ENCODE measurements at regions not wholly inside any gene's neighbourhood (a gene's known extent, or its start where the extent isn't known, plus 50 kb on each side); places are given as distances from the start of the nearest gene placed in this dataset.

DNA sequence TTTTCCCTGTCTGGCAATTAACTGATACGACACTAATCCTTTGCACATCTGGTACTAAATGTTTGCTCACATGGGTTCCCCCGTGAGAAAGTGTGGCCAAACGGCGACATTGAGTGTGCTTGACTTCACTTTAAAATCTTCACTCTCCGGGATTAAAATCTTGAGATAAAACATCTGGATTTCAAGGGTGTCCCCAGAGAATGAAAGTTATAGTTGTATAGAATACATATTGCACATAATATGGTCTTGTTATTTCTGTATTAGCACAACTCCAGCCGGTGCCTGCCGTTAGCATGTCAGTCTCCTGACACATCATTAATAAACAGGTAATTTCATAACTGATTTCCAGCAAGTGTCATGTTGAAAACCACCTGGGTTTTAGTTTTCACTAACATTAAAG, 749.0 kb upstream of the SOX9 start:
- Mint-ChIP-seq H3K27ac (ENCODE audit: unreplicated experiment) (no peak overlapping the region), H3K9me3 (ENCODE audit: unreplicated experiment) (no peaks in the 10 kb centered on the region), H3K27me3 (ENCODE audit: unreplicated experiment) (no peaks in the 10 kb centered on the region), H3K4me1 (ENCODE audit: low read depth, unreplicated experiment) (no peaks in the 10 kb centered on the region), H3K4me3 (ENCODE audit: unreplicated experiment) (no peak overlapping the region), H3K36me3 (ENCODE audit: unreplicated experiment) (no peaks in the 10 kb centered on the region)
- DNase-seq: no peak
- TF ChIP-seq, protein P1, sequence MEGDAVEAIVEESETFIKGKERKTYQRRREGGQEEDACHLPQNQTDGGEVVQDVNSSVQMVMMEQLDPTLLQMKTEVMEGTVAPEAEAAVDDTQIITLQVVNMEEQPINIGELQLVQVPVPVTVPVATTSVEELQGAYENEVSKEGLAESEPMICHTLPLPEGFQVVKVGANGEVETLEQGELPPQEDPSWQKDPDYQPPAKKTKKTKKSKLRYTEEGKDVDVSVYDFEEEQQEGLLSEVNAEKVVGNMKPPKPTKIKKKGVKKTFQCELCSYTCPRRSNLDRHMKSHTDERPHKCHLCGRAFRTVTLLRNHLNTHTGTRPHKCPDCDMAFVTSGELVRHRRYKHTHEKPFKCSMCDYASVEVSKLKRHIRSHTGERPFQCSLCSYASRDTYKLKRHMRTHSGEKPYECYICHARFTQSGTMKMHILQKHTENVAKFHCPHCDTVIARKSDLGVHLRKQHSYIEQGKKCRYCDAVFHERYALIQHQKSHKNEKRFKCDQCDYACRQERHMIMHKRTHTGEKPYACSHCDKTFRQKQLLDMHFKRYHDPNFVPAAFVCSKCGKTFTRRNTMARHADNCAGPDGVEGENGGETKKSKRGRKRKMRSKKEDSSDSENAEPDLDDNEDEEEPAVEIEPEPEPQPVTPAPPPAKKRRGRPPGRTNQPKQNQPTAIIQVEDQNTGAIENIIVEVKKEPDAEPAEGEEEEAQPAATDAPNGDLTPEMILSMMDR (IDR thresholded peaks at IDR 0.05; ENCODE audit: partially characterized antibody, unreplicated experiment): no peak

DNA sequence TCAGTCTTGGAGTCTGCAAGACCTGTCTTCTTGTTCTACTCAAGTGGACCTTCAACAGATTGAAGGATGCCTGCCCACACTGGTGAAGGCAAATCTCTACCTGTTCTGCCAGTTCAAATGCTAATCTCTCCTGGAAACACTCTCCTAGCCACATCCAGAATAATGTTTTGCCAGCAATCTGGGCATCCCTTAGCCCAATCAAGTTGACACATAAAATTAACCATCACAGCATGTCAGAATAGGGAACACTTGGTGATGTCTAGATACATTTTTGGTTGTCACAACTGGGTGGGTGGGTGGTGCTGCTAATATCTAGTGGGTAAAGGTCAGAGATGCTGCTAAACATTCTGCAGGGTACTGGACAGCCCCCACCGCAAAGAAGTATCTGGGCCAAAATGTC, 744.9 kb upstream of the SOX9 start:
- H3K4me1 Mint-ChIP-seq (ENCODE audit: low read depth, unreplicated experiment): peaks cover 2% of the 10 kb centered on the region
- no peak overlapping the region for H3K27ac Mint-ChIP-seq (ENCODE audit: unreplicated experiment)
- TF ChIP-seq, protein P1 (IDR thresholded peaks at IDR 0.05; ENCODE audit: partially characterized antibody, unreplicated experiment): no peak
- no peak overlapping the region for H3K4me3 Mint-ChIP-seq (ENCODE audit: unreplicated experiment)
- H3K9me3 Mint-ChIP-seq (ENCODE audit: unreplicated experiment): no peaks in the 10 kb centered on the region
- H3K36me3 Mint-ChIP-seq (ENCODE audit: unreplicated experiment): no peaks in the 10 kb centered on the region
- no peaks in the 10 kb centered on the region for H3K27me3 Mint-ChIP-seq (ENCODE audit: unreplicated experiment)
- no peak for DNase-seq

DNA sequence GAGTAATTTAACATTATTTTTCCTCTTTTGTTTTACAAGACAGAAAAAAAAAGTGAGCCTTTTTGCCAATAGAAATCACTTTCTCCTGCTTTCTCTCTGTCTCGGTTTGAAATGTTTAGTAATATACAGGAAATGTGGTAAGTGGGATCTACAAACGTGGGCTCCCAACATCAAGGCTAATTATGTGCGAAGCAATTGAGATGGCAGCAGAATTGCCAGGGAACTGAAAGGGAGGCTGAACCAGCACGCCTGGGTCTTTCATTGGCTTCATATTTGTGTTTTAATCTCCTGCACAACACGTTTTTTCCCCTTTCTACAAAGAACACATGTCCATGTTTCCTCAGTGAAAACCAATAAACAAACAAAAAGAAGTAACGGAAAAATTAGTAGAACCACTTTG, 743.9 kb upstream of the SOX9 start:
- no peaks in the 10 kb centered on the region for H3K9me3 Mint-ChIP-seq (ENCODE audit: unreplicated experiment)
- H3K4me1 Mint-ChIP-seq (ENCODE audit: low read depth, unreplicated experiment): peaks cover 2% of the 10 kb centered on the region
- TF ChIP-seq, protein P1 (IDR thresholded peaks at IDR 0.05; ENCODE audit: partially characterized antibody, unreplicated experiment): no peak
- no peak for DNase-seq
- no peak overlapping the region for H3K27ac Mint-ChIP-seq (ENCODE audit: unreplicated experiment)
- no peaks in the 10 kb centered on the region for H3K27me3 Mint-ChIP-seq (ENCODE audit: unreplicated experiment)
- H3K4me3 Mint-ChIP-seq (ENCODE audit: unreplicated experiment): no peak overlapping the region
- no peaks in the 10 kb centered on the region for H3K36me3 Mint-ChIP-seq (ENCODE audit: unreplicated experiment)

DNA sequence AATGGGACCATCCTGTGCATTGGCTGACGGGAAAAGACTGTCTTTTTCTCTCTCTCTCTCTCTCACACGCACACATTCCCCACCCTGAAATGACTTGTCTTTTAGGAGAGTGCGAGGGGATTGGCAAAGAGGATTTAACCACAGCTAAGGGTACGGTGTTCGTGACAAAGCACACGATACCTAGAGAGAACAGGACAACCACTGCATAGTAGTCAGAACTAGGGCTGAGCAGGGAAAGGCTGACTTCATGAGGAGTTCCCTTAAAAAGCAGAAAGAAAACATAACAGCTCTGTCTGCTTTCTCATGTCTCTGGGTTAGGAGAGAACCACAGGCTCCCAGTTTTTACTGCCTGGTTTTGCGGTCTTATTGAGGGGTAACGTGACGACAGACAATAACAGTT, 742.8 kb upstream of the SOX9 start:
- Mint-ChIP-seq H3K27me3 (ENCODE audit: unreplicated experiment) (no peaks in the 10 kb centered on the region), H3K4me1 (ENCODE audit: low read depth, unreplicated experiment) (peaks cover 2% of the 10 kb centered on the region), H3K36me3 (ENCODE audit: unreplicated experiment) (no peaks in the 10 kb centered on the region), H3K4me3 (ENCODE audit: unreplicated experiment) (no peak overlapping the region), H3K9me3 (ENCODE audit: unreplicated experiment) (no peaks in the 10 kb centered on the region), H3K27ac (ENCODE audit: unreplicated experiment) (no peak overlapping the region)
- DNase-seq: no peak
- TF ChIP-seq, protein P1 (IDR thresholded peaks at IDR 0.05; ENCODE audit: partially characterized antibody, unreplicated experiment): no peak

DNA sequence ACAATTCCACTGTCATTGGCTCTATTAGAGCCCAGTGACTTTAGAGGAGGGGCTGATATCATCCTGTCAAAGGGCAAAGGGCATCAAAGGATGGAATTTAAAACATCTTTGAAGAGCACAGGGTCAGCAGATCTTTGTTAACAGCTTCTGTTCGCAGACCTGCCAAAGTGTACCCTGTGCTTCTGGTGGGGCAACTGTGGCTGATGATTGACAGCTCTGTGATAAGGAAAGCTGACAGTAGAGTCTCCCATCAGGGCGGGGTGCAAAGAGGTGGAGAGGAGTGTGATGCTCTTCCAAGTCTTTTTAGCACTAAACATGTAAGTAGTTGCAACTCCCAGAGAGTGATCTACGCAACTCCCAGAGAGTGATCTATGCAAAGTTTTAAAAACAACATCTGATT, 742.1 kb upstream of the SOX9 start:
- TF ChIP-seq, protein P1 (IDR thresholded peaks at IDR 0.05; ENCODE audit: partially characterized antibody, unreplicated experiment): no peak
- Mint-ChIP-seq H3K9me3 (ENCODE audit: unreplicated experiment) (no peaks in the 10 kb centered on the region), H3K36me3 (ENCODE audit: unreplicated experiment) (no peaks in the 10 kb centered on the region), H3K4me1 (ENCODE audit: low read depth, unreplicated experiment) (peaks cover 2% of the 10 kb centered on the region), H3K27me3 (ENCODE audit: unreplicated experiment) (no peaks in the 10 kb centered on the region), H3K27ac (ENCODE audit: unreplicated experiment) (no peak overlapping the region), H3K4me3 (ENCODE audit: unreplicated experiment) (no peak overlapping the region)
- DNase-seq: no peak

Data from glutamatergic neuron (in vitro differentiated cells).